BE2C (cell line): ENCODE measurements at regions not wholly inside any gene's neighbourhood (a gene's known extent, or its start where the extent isn't known, plus 50 kb on each side); places are given as distances from the start of the nearest gene placed in this dataset.

ENCODE experiments used
- DNase-seq: peaks from one replicate; pipeline ENCODE4 v3.0.0-alpha.2; 2020
- H3K27me3 ChIP-seq: fragments of 250-450 bp; sonication (Bioruptor Pico); 2 replicates; pipeline ENCODE4 v1.5.1; 2020; ENCODE audit warnings: mild to moderate bottlenecking
- H3K36me3 ChIP-seq: fragments of 250-450 bp; sonication (Bioruptor Pico); 2 replicates; pipeline ENCODE4 v1.5.1; 2020; ENCODE audit warnings: mild to moderate bottlenecking
- H3K4me1 ChIP-seq: fragments of 250-450 bp; sonication (Bioruptor Pico); 2 replicates; pipeline ENCODE4 v1.5.1; 2020
- H3K4me3 ChIP-seq: 2 replicates; pipeline ENCODE4 v1.5.1; 2011; ENCODE audit warnings: low read depth, low read length
- H3K9me3 ChIP-seq: fragments of 250-450 bp; sonication (Bioruptor Pico); 2 replicates; pipeline ENCODE4 v1.5.1; 2020
- TF ChIP-seq, protein P1 (sequence below): IDR thresholded peaks from 2 replicates; pipeline ENCODE4 v1.5.1; 2012; ENCODE audit warnings: mild to moderate bottlenecking, low read depth, low read length

DNA sequence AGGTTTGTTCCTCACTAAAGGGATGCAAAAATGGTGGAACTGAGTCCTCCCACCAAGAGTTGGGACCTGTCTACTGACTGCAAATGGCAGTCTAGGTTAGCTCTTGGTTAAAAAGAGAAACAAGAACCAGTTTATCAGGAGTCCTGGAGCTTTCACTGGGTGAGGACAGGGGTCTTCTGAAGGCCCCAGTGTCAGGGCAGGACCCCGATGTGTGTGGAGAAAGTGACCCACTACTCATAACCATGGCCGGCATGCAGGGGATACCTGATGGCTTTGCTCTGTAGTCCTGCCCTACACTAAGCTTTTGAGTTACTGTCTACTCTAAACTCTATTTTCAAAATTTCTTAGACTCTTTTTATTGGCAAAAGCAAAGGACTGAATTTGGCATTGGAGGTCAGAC lies 220.5 kb downstream of the ANKRD60 start:
- DNase-seq: no peak
- no peaks in the 10 kb centered on the region for H3K27me3 ChIP-seq
- TF ChIP-seq, protein P1, sequence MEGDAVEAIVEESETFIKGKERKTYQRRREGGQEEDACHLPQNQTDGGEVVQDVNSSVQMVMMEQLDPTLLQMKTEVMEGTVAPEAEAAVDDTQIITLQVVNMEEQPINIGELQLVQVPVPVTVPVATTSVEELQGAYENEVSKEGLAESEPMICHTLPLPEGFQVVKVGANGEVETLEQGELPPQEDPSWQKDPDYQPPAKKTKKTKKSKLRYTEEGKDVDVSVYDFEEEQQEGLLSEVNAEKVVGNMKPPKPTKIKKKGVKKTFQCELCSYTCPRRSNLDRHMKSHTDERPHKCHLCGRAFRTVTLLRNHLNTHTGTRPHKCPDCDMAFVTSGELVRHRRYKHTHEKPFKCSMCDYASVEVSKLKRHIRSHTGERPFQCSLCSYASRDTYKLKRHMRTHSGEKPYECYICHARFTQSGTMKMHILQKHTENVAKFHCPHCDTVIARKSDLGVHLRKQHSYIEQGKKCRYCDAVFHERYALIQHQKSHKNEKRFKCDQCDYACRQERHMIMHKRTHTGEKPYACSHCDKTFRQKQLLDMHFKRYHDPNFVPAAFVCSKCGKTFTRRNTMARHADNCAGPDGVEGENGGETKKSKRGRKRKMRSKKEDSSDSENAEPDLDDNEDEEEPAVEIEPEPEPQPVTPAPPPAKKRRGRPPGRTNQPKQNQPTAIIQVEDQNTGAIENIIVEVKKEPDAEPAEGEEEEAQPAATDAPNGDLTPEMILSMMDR: no peak
- no peaks in the 10 kb centered on the region for H3K9me3 ChIP-seq
- no peak overlapping the region for H3K4me3 ChIP-seq
- H3K36me3 ChIP-seq: no peaks in the 10 kb centered on the region
- H3K4me1 ChIP-seq: no peaks in the 10 kb centered on the region; the same call in 1 of the 2 replicates

DNA sequence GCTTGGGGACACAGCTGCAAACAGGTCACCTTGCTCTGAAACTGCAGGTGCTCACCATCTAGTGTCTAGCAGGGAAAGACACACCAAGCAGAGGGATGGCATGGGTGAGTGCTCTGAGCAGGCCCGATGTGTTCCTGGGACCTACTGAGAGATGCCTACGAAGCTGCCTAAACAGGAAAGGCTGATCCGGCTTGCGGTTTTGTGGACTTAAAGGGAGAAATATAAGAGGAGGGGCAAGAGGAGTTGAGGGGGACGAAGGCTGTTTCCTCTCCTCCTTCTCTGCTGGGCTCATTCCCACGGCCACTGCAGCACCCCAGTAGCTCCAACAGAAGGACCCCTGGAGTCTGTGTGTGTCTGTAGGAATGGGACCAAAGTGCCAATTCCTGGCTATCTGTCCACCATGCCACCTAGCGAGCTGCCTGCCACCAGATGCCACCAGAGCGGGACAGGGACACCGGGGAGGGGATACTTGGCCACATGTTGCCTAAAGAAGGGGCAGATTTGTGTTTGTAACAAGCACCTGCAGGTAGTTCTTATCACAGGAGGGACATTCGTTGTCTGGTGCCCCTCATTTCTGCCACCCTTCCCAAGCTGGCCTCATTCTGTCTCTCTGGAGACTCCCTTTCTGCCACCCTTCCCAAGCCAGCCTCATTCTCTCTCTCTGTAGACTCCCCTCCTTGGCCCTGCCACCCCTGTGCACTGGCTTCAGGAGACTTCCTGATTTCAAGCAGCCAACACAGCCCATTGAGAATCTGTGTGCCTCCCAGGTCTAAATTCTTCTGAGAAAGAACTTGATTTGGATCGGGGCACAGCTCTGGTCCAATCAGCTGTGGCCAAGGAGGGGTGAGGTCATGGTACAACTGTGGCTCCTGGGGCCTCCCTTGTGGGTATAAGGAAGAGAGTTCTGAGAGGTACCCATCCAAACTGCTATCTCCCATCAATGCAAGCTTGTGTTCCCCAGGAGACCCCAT lies 221.8 kb downstream of the ANKRD60 start:
- H3K9me3 ChIP-seq: no peaks in the 10 kb centered on the region
- H3K4me1 ChIP-seq: peaks cover 5% of the 10 kb centered on the region
- no peak overlapping the region for H3K4me3 ChIP-seq
- H3K27me3 ChIP-seq: no peaks in the 10 kb centered on the region
- TF ChIP-seq, protein P1: no peak
- no peaks in the 10 kb centered on the region for H3K36me3 ChIP-seq
- no peak for DNase-seq

DNA sequence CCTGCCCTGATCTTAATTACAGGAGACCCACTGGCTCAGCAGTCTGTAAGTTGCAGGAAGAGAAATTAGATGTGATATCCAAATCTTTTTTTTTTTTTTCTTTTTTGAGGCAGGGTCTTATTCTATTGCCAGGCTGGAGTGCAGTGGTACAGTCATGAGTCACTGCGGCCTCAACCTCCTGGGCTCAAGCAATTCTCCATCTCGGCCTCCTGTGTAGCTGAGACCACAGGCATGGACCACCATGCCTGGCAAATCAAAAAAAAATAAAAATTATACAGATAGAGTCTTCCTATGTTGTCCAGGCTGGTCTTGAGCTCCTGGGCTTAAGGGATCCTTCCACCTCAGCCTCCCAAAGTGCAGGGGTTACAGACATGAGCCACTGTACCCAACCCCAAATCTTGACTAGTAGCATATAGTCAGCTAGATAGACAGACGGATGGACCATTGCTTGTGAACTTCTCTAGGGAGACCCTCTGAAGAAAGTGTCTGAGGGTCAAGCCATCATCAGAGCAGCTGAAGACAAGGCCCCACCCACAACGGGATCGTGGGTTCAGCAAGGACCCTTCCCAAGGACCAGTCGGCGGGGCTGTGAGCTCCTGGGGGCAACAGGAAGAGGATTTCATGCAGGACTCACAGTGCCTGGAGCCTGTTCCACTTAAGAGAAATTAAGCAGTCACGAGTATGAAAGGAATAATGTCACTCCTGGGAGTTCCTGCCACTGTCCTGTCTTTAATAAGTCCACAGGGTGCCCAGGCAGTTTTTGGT lies 222.7 kb downstream of the ANKRD60 start:
- Histone ChIP-seq H3K9me3 (no peaks in the 10 kb centered on the region), H3K4me1 (peaks cover 9% of the 10 kb centered on the region), H3K4me3 (no peak overlapping the region), H3K36me3 (no peaks in the 10 kb centered on the region), H3K27me3 (no peaks in the 10 kb centered on the region)
- no peak for DNase-seq
- TF ChIP-seq, protein P1: no peak

DNA sequence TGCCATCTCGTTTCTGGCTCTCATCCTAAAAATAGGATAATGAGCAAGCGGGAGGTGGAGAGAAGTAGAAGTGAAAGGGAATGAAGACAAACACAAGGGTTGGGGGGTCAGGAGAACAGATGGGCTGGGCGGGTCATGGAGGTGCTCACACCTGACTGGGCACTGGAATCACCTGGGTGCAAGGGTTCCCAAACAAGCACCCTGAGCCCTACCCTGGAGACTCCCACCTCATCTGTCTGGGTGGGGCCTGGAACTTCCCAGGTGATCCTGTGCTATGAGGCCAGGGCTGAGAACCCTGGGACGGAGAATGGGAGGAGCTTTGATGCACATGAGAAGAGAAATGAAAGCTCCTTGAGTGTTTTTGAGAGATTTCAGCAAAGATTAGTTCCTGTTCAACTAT lies 223.6 kb downstream of the ANKRD60 start:
- H3K9me3 ChIP-seq: no peaks in the 10 kb centered on the region
- H3K36me3 ChIP-seq: no peaks in the 10 kb centered on the region
- no peak for DNase-seq
- peaks cover 9% of the 10 kb centered on the region for H3K4me1 ChIP-seq
- TF ChIP-seq, protein P1: no peak
- no peak overlapping the region for H3K4me3 ChIP-seq
- no peaks in the 10 kb centered on the region for H3K27me3 ChIP-seq

DNA sequence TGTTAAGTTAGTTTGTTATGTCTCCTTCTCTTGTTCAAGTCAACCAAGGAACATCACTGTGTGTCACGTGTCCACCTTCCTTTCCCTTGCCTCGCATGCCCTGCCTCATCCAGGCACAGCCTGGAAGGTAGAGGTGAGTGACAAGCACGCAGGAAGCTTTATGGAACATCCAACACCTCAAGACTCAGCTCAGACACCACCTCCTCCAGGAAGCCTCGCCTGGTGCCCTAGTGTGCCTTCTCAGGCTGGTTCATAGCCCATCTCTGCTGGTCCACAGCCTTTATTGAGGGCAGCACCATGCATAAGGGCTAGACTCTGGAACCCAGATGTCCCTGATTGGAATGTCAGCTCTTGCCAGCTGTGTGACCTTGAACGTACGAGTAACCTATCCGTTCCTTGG lies 224.3 kb downstream of the ANKRD60 start:
- TF ChIP-seq, protein P1: no peak
- H3K27me3 ChIP-seq: no peaks in the 10 kb centered on the region
- no peak for DNase-seq
- H3K36me3 ChIP-seq: no peaks in the 10 kb centered on the region
- H3K9me3 ChIP-seq: no peaks in the 10 kb centered on the region
- no peak overlapping the region for H3K4me3 ChIP-seq
- H3K4me1 ChIP-seq: peaks cover 9% of the 10 kb centered on the region
